HCT116 (cell line): ENCODE measurements at regions not wholly inside any gene's neighbourhood (a gene's known extent, or its start where the extent isn't known, plus 50 kb on each side); places are given as distances from the start of the nearest gene placed in this dataset.

Experiments used
- ATAC-seq: fragments of 200-7000 bp; cut with Tn5 transposase; 2 replicates; pipeline ENCODE4 v1.9.1; 2020; ENCODE audit warnings: mild to moderate bottlenecking, moderate library complexity
- BruUV-seq: library from RNA; stranded (reverse); fragments of 400-500 nt; replicated peaks from 2 replicates; lab custom pipeline; 2021; lab: Mats Ljungman, UMichigan
- CTCF ChIA-PET: fragments of 300-600 bp; sonication (Branson Sonifier 250); formaldehyde crosslinking; loops from one replicate; lab custom pipeline; 2021; ENCODE audit warnings: antibody characterized with exemption; lab: Charles Lee
- POLR2A ChIA-PET: fragments of 300-600, 350-600 bp; sonication (Branson Sonifier 250); formaldehyde crosslinking; loops from one replicate; lab custom pipeline; 2021; ENCODE audit warnings: antibody characterized with exemption; lab: Charles Lee
- RAD21 ChIA-PET, 2 experiments: fragments of 300-600 bp; sonication (Branson Sonifier 250); formaldehyde crosslinking; loops; one replicate each; lab custom pipeline; 2023; ENCODE audit warnings: low total read pairs in 2 of 2; ENCODE audit not compliant: uncharacterized antibody in 2 of 2, unreplicated experiment in 2 of 2, low non-redundant PET in 1 of 2; lab: Charles Lee
- DNase-seq: peaks from one replicate; pipeline ENCODE4 v3.0.0-alpha.2; 2010; ENCODE audit warnings: low read depth, low spot score
- H2AFZ ChIP-seq: fragments of 200-600 bp; shearing (Covaris generic), sonication (generic); 2 replicates; pipeline ENCODE4 v1.6.1; 2017; ENCODE audit warnings: low read depth, mixed run types, mixed read lengths, antibody characterized with exemption, low read length; ENCODE audit not compliant: poor library complexity, severe bottlenecking
- H3K27ac ChIP-seq: 2 replicates; pipeline ENCODE4 v1.5.1; 2012; ENCODE audit warnings: low read depth, low read length
- H3K27me3 ChIP-seq: fragments of 200-600 bp; sonication (generic); 2 replicates; pipeline ENCODE4 v1.6.1; 2016; ENCODE audit warnings: mixed run types, low read length, mixed read lengths; ENCODE audit not compliant: insufficient read depth
- H3K36me3 ChIP-seq, 2 experiments: fragments of 200-500 bp in 1 of 2; fragments of 200-600 bp in 1 of 2; sonication (Bioruptor generic) in 1 of 2; sonication (generic) in 1 of 2; 2 replicates each; pipeline versions ENCODE4 v1.5.1 to v1.6.1; 2014 to 2016; ENCODE audit warnings: low read length in 2 of 2, inconsistent platforms in 1 of 2, mixed read lengths in 1 of 2, mixed run types in 1 of 2; ENCODE audit not compliant: insufficient read depth in 2 of 2, control insufficient read depth in 1 of 2
- H3K4me1 ChIP-seq, 2 experiments: fragments of 200-600 bp in 1 of 2; sonication (generic) in 1 of 2; 2 replicates each; pipeline versions ENCODE4 v1.5.1 to v1.6.1; 2012 to 2017; ENCODE audit warnings: low read length in 2 of 2, inconsistent platforms in 1 of 2, mild to moderate bottlenecking in 1 of 2, mixed read lengths in 1 of 2, mixed run types in 1 of 2, moderate library complexity in 1 of 2; ENCODE audit not compliant: insufficient read depth in 2 of 2, control insufficient read depth in 1 of 2
- H3K4me2 ChIP-seq: fragments of 200-600 bp; sonication (generic); 2 replicates; pipeline ENCODE4 v1.6.1; 2017; ENCODE audit warnings: mixed run types, low read length, mixed read lengths
- H3K4me3 ChIP-seq, 2 experiments: fragments of 200-600 bp in 1 of 2; sonication (generic) in 1 of 2; replicated peaks in 1 of 2; 2 replicates each; pipeline ENCODE4 v1.5.1; 2011 to 2016; ENCODE audit warnings: low read length in 2 of 2, control low read depth in 1 of 2, low read depth in 1 of 2, mild to moderate bottlenecking in 1 of 2, mixed read lengths in 1 of 2, mixed run types in 1 of 2
- H3K79me2 ChIP-seq: fragments of 200-600 bp; sonication (generic); 2 replicates; pipeline ENCODE4 v1.6.1; 2017; ENCODE audit warnings: mild to moderate bottlenecking, mixed run types, low read length, moderate library complexity, mixed read lengths; ENCODE audit not compliant: insufficient read depth
- H3K9ac ChIP-seq: fragments of 200-600 bp; sonication (generic); 2 replicates; pipeline ENCODE4 v1.6.1; 2016; ENCODE audit warnings: low read length, mixed read lengths
- H3K9me2 ChIP-seq: fragments of 200-600 bp; sonication (generic), shearing (Covaris generic); 2 replicates; pipeline ENCODE4 v1.6.1; 2017; ENCODE audit warnings: mixed run types, mild to moderate bottlenecking, moderate library complexity; ENCODE audit not compliant: insufficient read depth
- H3K9me3 ChIP-seq, 2 experiments: fragments of 200-500 bp in 1 of 2; fragments of 200-600 bp in 1 of 2; sonication (Bioruptor generic) in 1 of 2; sonication (generic) in 1 of 2; 2 replicates each; pipeline ENCODE4 v1.6.1; 2014 to 2017; ENCODE audit warnings: low read length in 2 of 2, mixed read lengths in 2 of 2, inconsistent platforms in 1 of 2, low read depth in 1 of 2, mild to moderate bottlenecking in 1 of 2, mixed run types in 1 of 2, moderate library complexity in 1 of 2; ENCODE audit not compliant: control insufficient read depth in 1 of 2, insufficient read depth in 1 of 2
- H4K20me1 ChIP-seq: fragments of 200-600 bp; sonication (generic), shearing (Covaris generic); 2 replicates; pipeline ENCODE4 v1.6.1; 2017; ENCODE audit warnings: mixed run types, mild to moderate bottlenecking, moderate library complexity; ENCODE audit not compliant: insufficient read depth
- CBX3 ChIP-seq: IDR thresholded peaks from 2 replicates; pipeline ENCODE4 v1.6.1; 2012; ENCODE audit warnings: low read depth
- CEBPB ChIP-seq: IDR thresholded peaks from 2 replicates; pipeline ENCODE4 v1.6.1; 2012; ENCODE audit warnings: low read depth
- CTCF ChIP-seq, 3 experiments: fragments of 200-600 bp in 1 of 3; sonication (generic) in 1 of 3; IDR thresholded peaks in 2 of 3; conservative IDR thresholded peaks in 1 of 3; 2 replicates each; pipeline ENCODE4 v1.5.1; 2012 to 2017; ENCODE audit warnings: low read depth in 2 of 3, low read length in 2 of 3, antibody characterized with exemption in 1 of 3, borderline replicate concordance in 1 of 3, control low read depth in 1 of 3, mild to moderate bottlenecking in 1 of 3, mixed read lengths in 1 of 3, mixed run types in 1 of 3, moderate library complexity in 1 of 3; ENCODE audit not compliant: insufficient read depth in 1 of 3
- EGR1 ChIP-seq: IDR thresholded peaks from 2 replicates; pipeline ENCODE4 v1.6.1; 2012; ENCODE audit warnings: low read depth
- ELF1 ChIP-seq: IDR thresholded peaks from 2 replicates; pipeline ENCODE4 v1.6.1; 2012; ENCODE audit warnings: low read depth, borderline replicate concordance
- EZH2 ChIP-seq: fragments of 200-600 bp; sonication (generic); IDR thresholded peaks from 2 replicates; pipeline ENCODE4 v1.6.1; 2017; ENCODE audit warnings: antibody characterized with exemption, mixed run types
- EZH2phosphoT487 ChIP-seq: fragments of 200-600 bp; IDR thresholded peaks from 2 replicates; pipeline ENCODE4 v1.6.1; 2018; ENCODE audit warnings: antibody characterized with exemption, borderline replicate concordance
- FOSL1 ChIP-seq: IDR thresholded peaks from 2 replicates; pipeline ENCODE4 v1.6.1; 2012; ENCODE audit warnings: low read depth
- JUND ChIP-seq: IDR thresholded peaks from 2 replicates; pipeline ENCODE4 v1.6.1; 2012
- POLR2AphosphoS5 ChIP-seq: IDR thresholded peaks from 2 replicates; pipeline ENCODE4 v1.6.1; 2011; ENCODE audit warnings: mild to moderate bottlenecking, low read depth, low read length, moderate library complexity
- REST ChIP-seq: IDR thresholded peaks from 2 replicates; pipeline ENCODE4 v1.6.1; 2012; ENCODE audit warnings: low read depth
- SIN3A ChIP-seq: IDR thresholded peaks from 2 replicates; pipeline ENCODE4 v1.6.1; 2012; ENCODE audit warnings: low read depth
- SP1 ChIP-seq: IDR thresholded peaks from 2 replicates; pipeline ENCODE4 v1.6.1; 2012; ENCODE audit warnings: low read depth
- SRF ChIP-seq: IDR thresholded peaks from 2 replicates; pipeline ENCODE4 v1.6.1; 2012; ENCODE audit warnings: low read depth
- YY1 ChIP-seq: IDR thresholded peaks from 2 replicates; pipeline ENCODE4 v1.6.1; 2011; ENCODE audit warnings: low read length, low read depth, moderate library complexity, mild to moderate bottlenecking; ENCODE audit not compliant: insufficient replicate concordance; ENCODE audit errors: extremely low read depth
- ZNF274 ChIP-seq: fragments of 200-500 bp; sonication (Bioruptor generic); IDR thresholded peaks from 2 replicates; pipeline ENCODE4 v1.6.1; 2014; ENCODE audit warnings: mild to moderate bottlenecking, low read depth, low read length, inconsistent platforms
- intact Hi-C: fragments of 100-400 bp; cut with micrococcal nuclease; formaldehyde crosslinking; loops from 2 replicates; pipeline ENCODE4 v1.10.0; 2022

- H3K9me3 ChIP-seq = no peaks in the 10 kb centered on the region
- RAD21 ChIA-PET = no interaction called here
- H3K36me3 ChIP-seq = no peaks in the 10 kb centered on the region
- CTCF ChIA-PET = no interaction called here
- H3K4me3 ChIP-seq = no peak overlapping the region
- no peaks in the 10 kb centered on the region for H3K79me2 ChIP-seq
- no peak for ATAC-seq
- intact Hi-C loops = no loop called here
- POLR2A ChIA-PET = no interaction called here
- no peak overlapping the region for H3K9ac ChIP-seq
- no peak overlapping the region for H2AFZ ChIP-seq
- H3K27ac ChIP-seq = no peak overlapping the region
- TF ChIP-seq FOSL1 = no peak
- no peak for TF ChIP-seq EGR1
- TF ChIP-seq REST = no peak
- no peak for TF ChIP-seq JUND
- no peak for TF ChIP-seq EZH2
- no peak for TF ChIP-seq YY1
- no peak for TF ChIP-seq CBX3
- TF ChIP-seq CTCF (IDR thresholded peaks at IDR 0.05 in 2 of 3, conservative IDR thresholded peaks at IDR 0.05 in 1 of 3; ENCODE audit: borderline replicate concordance in 1 of 3, insufficient read depth in 1 of 3, low read depth in 2 of 3, low read length in 2 of 3) = no peak
- TF ChIP-seq SRF = no peak
- no peak for TF ChIP-seq SIN3A
- TF ChIP-seq ELF1 = no peak
- no peak for TF ChIP-seq CEBPB
- no peak for TF ChIP-seq EZH2phosphoT487
- no peak for TF ChIP-seq POLR2AphosphoS5
- TF ChIP-seq ZNF274 = no peak
- TF ChIP-seq SP1 = no peak
- H3K9me2 ChIP-seq = no peaks in the 10 kb centered on the region
- no peaks in the 10 kb centered on the region for H4K20me1 ChIP-seq
- H3K4me2 ChIP-seq = no peak overlapping the region
- no peak for DNase-seq
- peaks cover 26% of the 10 kb centered on the region for H3K27me3 ChIP-seq
- H3K4me1 ChIP-seq = no peaks in the 10 kb centered on the region; a peak in 1 of 4 replicates
- BruUV-seq = no TSS peak
These were observed 225.2 kb upstream of the LEF1 start for GRCh38 chr4:108393890-108394472.
